A549 (cell line): ENCODE measurements at regions not wholly inside any gene's neighbourhood (a gene's known extent, or its start where the extent isn't known, plus 50 kb on each side); places are given as distances from the start of the nearest gene placed in this dataset.

Source experiments
- ESRRA ChIP-seq: fragments of 150-350 bp; IDR thresholded peaks from 2 replicates; pipeline ENCODE4 v1.6.1; 2014; ENCODE audit warnings: mild to moderate bottlenecking, low read length, borderline replicate concordance
- POLR2A ChIP-seq: IDR thresholded peaks from 2 replicates; pipeline ENCODE4 v1.6.1; 2012; ENCODE audit warnings: mild to moderate bottlenecking, low read length
- RNF2 ChIP-seq: fragments of 200-600 bp; sonication (generic); IDR thresholded peaks from 2 replicates; pipeline ENCODE4 v1.6.1; 2016; ENCODE audit warnings: low read depth, mild to moderate bottlenecking, antibody characterized with exemption, moderate library complexity, borderline replicate concordance
- TF ChIP-seq, protein P1 (sequence below): fragments of >200 bp; sonication (Bioruptor Twin); formaldehyde crosslinking; IDR thresholded peaks from 3 replicates; pipeline ENCODE4 v1.5.1; 2016

DNA sequence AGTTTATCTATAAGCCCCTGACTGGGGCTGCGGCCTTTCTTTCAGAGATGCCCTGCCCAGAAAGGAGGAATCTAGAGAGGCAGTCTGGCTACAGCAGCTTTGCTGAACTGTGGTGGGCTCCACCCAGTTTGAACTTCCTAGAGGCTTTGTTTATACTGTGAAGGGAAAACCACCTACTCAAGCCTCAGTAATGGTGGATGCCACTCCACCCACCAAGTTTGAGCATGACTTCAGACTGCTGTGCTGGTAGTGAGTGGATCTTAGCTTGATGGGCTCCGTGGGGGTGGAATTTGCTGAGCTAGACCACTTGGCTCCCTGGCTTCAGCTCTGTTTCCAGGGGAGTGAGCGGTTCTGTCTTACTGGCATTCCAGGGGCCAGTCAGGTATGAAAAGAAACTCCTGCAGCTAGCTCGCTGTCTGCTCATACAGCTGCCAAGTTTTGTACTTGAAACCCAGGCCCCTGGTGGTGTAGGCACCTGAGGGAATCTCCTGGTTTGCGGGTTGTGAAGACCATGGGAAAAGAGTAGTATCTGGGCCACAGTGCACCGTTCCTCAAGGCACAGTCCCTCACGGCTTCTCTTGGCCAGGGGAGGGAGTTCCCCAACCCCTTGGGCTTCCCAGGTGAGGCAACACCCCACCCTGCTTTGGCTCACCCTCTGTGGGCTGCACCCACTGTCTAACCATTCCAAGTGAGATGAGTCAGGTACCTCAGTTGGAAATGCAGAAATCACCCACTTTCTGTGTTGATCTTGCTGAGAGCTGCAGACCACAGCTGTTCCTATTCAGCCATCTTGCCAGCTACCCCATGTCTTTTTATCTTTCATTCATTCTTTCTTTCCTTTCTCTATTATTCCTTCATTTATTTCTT, 211.8 kb upstream of the C9orf72 start:
- TF ChIP-seq, protein P1, sequence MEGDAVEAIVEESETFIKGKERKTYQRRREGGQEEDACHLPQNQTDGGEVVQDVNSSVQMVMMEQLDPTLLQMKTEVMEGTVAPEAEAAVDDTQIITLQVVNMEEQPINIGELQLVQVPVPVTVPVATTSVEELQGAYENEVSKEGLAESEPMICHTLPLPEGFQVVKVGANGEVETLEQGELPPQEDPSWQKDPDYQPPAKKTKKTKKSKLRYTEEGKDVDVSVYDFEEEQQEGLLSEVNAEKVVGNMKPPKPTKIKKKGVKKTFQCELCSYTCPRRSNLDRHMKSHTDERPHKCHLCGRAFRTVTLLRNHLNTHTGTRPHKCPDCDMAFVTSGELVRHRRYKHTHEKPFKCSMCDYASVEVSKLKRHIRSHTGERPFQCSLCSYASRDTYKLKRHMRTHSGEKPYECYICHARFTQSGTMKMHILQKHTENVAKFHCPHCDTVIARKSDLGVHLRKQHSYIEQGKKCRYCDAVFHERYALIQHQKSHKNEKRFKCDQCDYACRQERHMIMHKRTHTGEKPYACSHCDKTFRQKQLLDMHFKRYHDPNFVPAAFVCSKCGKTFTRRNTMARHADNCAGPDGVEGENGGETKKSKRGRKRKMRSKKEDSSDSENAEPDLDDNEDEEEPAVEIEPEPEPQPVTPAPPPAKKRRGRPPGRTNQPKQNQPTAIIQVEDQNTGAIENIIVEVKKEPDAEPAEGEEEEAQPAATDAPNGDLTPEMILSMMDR, result no peak
- no peak for TF ChIP-seq RNF2
- TF ChIP-seq POLR2A, result no peak
- TF ChIP-seq ESRRA, result no peak
